ENCODE measurements at regions not wholly inside any gene's neighbourhood (a gene's known extent, or its start where the extent isn't known, plus 50 kb on each side); places are given as distances from the start of the nearest gene placed in this dataset.
A peak's percentile ranks its signal among the peaks of the same experiment; 100 is the strongest.

DNA sequence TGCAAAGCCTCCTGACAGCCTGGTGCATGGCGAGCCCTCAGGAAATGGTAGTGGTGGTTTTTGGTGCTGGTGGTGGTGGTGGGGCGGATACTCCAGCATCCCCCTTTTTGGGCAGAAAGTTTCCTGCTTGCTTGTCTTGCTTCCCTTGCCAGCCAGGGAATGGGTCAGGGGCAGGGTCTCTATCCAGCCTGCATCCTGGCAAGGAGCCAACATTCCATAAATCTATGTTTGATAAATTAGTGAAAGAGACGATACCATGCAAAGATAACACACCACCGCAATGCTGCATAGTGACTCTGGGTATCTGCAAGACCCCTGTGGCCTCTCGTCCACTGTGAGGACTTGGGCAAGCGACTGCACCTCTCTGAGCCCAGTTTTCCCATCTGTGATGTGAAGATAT, 246.2 kb downstream of the LRFN2 start:
- DNase-seq (ENCODE audit: low spot score) = no peak

GRCh38 chr6:40340196-40340595, 247.0 kb downstream of the LRFN2 start:
- peak; percentile 55 for DNase-seq (ENCODE audit: low spot score)

GRCh38 chr6:40338306-40338705, 248.9 kb downstream of the LRFN2 start:
- DNase-seq (ENCODE audit: low spot score) = no peak

GRCh38 chr6:40336940-40337760, 250.0 kb downstream of the LRFN2 start:
- no peak for DNase-seq (ENCODE audit: low spot score)

GRCh38 chr6:40336296-40336695, 250.9 kb downstream of the LRFN2 start:
- no peak for DNase-seq (ENCODE audit: low spot score)

GRCh38 chr6:40334496-40335270, 252.5 kb downstream of the LRFN2 start:
- no peak for DNase-seq (ENCODE audit: low spot score)

DNA sequence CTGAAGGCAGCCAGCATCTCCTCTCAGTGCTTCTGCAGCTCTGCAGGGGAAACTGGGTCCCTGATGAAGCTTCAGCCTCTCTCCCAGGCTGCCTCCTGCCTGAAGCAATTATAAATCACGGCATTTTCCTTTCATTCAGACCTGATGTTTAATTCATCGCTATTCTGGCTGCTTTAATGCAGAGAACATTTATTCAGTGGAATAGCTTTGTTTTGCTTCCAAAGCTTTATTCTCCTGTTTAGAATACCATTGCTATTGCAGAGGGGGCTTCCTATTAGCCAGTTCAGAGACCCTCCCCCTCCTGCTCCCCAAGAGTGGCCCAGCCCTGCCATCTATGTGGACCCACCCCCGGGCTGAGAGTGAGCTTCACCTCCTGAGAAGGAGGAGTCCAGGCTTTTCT, 255.6 kb downstream of the LRFN2 start:
- DNase-seq (ENCODE audit: low spot score) = no peak

DNA sequence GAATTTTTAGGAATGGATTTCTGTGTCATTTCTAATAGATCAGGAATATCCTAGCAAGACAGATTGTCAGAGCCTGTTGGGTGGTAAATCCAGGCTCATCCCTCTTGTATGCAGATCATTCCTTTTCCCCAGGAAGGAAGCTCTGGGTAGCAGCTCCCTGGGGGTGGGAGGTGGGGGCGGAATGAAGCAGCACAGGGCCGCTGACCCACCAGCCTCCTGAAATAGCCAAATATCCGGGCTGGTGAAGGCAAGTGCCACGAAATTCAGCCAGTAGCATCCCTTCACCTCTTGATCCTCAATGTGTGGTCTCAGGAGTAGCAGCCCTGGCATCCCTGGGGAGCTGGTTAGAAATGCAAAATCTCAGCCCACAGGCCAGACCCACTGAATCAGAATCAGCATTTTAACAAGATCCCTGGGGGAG, 256.9 kb downstream of the LRFN2 start:
- DNase-seq (ENCODE audit: low spot score) = no peak

- no peak for DNase-seq (ENCODE audit: low spot score)
Observed at GRCh38 chr6:40328986-40329545, 258.1 kb downstream of the LRFN2 start.

- DNase-seq (ENCODE audit: low spot score) = peak; percentile 23
Observed at GRCh38 chr6:40328386-40328985, 258.7 kb downstream of the LRFN2 start.

GRCh38 chr6:40326714-40327421, 260.3 kb downstream of the LRFN2 start:
- DNase-seq (ENCODE audit: low spot score) = peak; percentile 21

- DNase-seq (ENCODE audit: low spot score) = no peak
Observed at GRCh38 chr6:40325791-40326190, 261.4 kb downstream of the LRFN2 start.

- no peak for DNase-seq (ENCODE audit: low spot score)
Observed at GRCh38 chr6:40325041-40325440, 262.1 kb downstream of the LRFN2 start.

DNA sequence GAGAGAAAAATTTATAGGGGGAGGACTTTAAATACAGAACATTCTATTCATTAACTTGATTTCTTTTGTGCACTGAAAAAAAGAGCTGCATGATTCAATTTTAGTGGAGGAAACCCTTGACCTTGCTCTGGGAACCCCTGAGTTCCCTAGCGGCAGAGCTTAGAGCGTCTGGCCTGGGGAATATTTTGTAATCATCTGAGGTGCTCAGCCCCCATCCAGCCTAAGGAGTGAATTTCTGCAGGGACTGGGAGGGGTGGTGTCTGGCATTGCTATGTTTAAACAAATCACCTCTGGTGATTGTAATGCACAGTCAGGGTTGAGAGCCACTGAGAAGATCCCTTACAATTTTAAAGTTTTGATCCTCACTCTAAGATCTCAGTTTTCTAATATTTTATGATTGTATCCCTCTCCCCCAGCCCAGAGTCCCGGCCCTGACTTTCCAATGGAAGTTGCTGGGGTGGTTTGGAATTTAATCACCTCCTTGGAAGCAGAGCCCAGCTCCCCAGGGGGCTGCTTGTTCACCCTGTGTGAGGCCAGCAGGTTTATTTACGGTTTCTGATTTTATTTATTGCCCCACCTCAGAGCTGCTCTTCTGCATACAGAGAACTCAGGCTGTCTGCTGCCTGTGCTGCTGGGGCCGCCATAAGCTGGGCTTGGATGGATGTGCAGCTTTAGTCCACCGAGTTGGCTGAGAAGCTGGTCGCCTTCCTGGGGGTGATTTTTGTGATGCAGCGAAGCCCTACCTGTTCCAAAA, 263.1 kb downstream of the LRFN2 start:
- no peak for DNase-seq (ENCODE audit: low spot score)

DNA sequence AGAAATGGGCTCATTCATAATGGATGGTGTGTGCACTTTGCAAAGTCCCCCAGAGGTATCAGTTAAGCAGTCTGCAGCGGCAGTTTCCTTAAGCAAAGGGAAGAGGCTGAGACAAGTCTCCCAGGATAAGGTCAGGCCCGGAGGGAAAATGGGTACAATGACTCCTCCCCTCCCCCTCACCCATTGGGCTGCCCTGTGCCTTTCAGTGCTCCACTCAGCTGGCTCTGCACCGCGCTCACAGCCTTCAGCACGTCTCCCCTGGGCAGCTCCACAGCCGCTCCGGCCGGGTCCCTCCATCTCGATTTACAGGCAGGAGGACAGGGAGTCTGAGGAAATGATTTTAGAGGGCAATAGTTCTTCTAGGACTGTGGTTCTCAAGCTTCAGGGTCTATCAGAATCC, 264.8 kb downstream of the LRFN2 start:
- no peak for DNase-seq (ENCODE audit: low spot score)

- DNase-seq (ENCODE audit: low spot score) = no peak
Observed at GRCh38 chr6:40321616-40322015, 265.5 kb downstream of the LRFN2 start.

DNA sequence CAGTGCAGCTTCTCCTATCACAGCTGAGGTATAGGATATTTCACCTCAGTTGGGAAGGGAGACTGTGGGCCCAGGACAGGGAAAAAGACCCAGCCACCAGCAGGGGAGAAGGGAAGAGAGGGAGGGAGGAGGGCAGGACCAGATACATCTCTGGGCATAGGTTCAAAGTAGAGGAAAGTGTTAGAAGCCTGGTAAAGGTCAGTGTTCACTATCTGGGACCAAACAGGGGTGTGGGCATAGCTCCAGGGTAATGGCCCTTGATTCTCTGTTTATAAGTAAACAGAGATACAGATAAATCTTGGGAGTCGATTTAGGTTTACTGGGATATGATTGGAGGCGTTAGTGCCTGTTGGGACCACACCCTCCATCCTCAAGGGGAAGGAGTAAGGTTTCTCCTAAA, 266.2 kb downstream of the LRFN2 start:
- DNase-seq (ENCODE audit: low spot score) = no peak

DNA sequence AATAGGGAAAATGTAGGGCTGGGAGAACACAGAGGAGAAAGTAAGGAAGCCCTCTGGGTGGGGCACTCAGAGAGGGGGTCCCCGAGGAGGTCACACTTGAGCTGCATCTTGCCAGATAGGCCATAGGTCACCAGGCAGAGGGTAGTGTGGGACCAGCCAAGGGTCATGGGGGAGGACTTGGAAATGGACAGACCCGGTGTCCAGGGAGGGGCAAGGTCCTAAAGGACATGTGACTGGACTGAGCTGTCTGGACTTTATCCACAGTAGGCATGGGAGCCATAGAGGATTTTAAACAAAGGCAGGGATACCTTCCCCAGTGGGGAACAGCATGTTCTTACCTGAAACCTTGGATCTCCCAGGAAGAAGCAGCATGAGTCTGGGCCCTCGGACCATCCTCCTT, 266.7 kb downstream of the LRFN2 start:
- no peak for DNase-seq (ENCODE audit: low spot score)

DNA sequence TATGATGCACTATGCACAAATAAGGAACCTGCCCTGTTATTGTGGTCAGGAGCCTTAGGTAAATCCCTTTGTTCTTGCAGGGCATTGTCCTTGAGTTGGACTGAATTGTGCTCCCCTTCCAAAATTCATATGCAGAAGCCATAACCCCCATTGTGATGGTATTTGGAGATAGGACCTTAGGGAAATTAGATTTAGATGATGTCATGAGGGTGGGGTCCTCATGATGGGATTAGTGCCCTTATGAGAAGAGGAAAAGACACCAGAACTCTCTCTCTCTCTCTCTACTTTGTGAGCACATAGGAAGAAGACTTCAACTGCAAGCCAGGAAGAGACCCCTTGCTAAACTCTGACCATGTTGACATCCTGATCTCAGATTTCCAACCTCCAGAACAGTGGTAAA, 268.0 kb downstream of the LRFN2 start:
- DNase-seq (ENCODE audit: low spot score) = no peak

DNA sequence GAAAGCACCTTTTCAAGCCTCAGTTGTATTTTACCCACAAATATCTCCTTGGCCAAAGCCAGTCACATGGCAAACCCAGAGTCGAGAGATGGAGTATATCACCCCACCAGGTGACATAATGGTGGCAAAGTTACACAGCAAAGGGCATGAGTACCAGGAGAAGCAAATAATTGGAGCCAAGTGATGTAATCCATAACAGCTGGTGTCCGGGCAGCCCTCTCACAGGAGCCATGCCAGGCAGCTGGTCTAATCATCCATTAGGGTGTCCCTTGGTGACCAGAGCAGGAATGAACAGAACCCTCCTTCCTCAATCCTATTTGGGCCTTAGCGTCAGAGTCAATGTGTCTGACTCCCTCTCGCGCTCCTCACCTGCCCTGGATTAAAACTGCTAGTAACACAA, 272.1 kb downstream of the LRFN2 start:
- DNase-seq (ENCODE audit: low spot score) = no peak

DNA sequence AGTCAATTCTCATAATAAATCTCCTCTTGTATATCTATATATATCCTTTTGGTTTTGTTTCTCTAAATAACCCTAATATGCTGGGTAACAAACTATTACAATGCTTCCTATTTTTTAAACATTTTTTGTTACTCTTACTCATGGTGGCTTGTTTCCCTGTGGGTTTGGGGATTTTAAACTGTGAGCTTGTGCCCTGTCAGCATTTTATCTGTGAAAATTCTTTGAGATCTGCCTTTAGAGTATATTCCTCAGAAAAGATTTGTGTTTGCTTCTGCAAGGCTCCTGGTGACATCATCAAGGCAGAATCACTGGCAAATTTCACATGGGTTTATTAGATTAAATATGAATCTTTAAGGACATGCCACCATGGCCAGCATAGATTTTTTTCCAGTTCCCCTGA, 273.6 kb downstream of the LRFN2 start:
- DNase-seq (ENCODE audit: low spot score) = no peak
